Right cardiac atrium (tissue), 5 donors: ENCODE measurements at regions not wholly inside any gene's neighbourhood (a gene's known extent, or its start where the extent isn't known, plus 50 kb on each side); places are given as distances from the start of the nearest gene placed in this dataset.

Source experiments
- ATAC-seq, 2 donors: fragments of 200-7000 bp; cut with Tn5 transposase; one replicate each; pipeline versions ENCODE4 v1.8.0 to v1.9.1; 2020; ENCODE audit warnings: moderate library complexity in 2 of 2, mild to moderate bottlenecking in 1 of 2
- DNase-seq, 3 donors: peaks; one replicate each; pipeline ENCODE4 v3.0.0-alpha.2; 2020
- H3K27ac ChIP-seq: one replicate; pipeline ENCODE4 v1.5.1; 2013; ENCODE audit warnings: mild to moderate bottlenecking, low read length, control low read depth, moderate library complexity
- H3K27me3 ChIP-seq: one replicate; pipeline ENCODE4 v1.6.1; 2013; ENCODE audit not compliant: control insufficient read depth, insufficient read depth
- H3K4me1 ChIP-seq: one replicate; pipeline ENCODE4 v1.6.1; 2013; ENCODE audit warnings: low read length; ENCODE audit not compliant: control insufficient read depth, insufficient read depth
- H3K4me3 ChIP-seq: one replicate; pipeline ENCODE4 v1.5.1; 2013; ENCODE audit warnings: low read length, control low read depth
- H3K9me3 ChIP-seq: one replicate; pipeline ENCODE4 v1.6.1; 2013; ENCODE audit warnings: low read length; ENCODE audit not compliant: control insufficient read depth
- WGBS: extraction: QIAGEN DNeasy Blood & Tissue Kit; methylation state at CpG from one replicate; pipeline ENCODE4 v1.1.7; 2013; 5-methylcytosine and 5-hydroxymethylcytosine counted together
- intact Hi-C, 4 donors: fragments of 100-400 bp; cut with DNase I; formaldehyde crosslinking; loops; one replicate each; pipeline versions ENCODE4 v1.11.0 to v1.14.0; 2022 to 2023
- donor health status: healthy with polysubstance abuse.
- donor health status: DM: no; HTN: yes; CAD: no.
- donor health status: DM: no; HTN: no; CAD: no.
- donor health status: DM: no; HTN: yes; CAD: no; lungs with severe emphysema.
- donor health status: DM: yes; HTN: yes; CAD: no.

- WGBS = 59% methylated on average over 4 of the region's 4 CpGs
- ATAC-seq = no peak
Observed at GRCh38 chr5:155068616-155069100, 55.1 kb downstream of the KIF4B start.

DNA sequence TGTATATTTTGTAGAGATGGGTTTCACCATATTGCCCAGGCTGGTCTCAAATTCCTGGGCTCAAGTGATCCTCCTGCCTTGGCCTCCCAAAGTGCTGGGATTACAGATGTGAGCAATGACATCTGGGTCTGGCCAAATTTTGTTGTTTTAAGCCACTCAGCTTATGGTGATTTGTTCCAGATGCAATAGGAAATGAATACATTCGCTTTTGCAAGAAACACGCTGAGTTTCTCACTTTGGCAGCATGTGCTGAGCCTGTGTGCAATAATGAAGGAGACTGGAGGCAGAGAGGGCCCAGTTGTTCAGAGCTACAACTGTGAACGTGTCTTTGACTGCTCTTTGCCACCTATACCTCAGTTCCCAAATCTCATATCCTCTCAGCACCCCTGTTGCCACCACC, 56.4 kb downstream of the KIF4B start:
- WGBS = 72% methylated on average over 3 of the region's 3 CpGs
- DNase-seq = no peak
- intact Hi-C loops = no loop called here
- Histone ChIP-seq H3K27me3 (no peaks in the 10 kb centered on the region), H3K27ac (no peak overlapping the region), H3K4me3 (no peak overlapping the region), H3K4me1 (no peaks in the 10 kb centered on the region), H3K9me3 (no peaks in the 10 kb centered on the region)
- no peak for ATAC-seq

More at GRCh38 chr5:155068616-155069100, 55.1 kb downstream of the KIF4B start:
- no peak overlapping the region for H3K27ac ChIP-seq
- no peaks in the 10 kb centered on the region for H3K27me3 ChIP-seq
- no peak overlapping the region for H3K4me3 ChIP-seq
- DNase-seq = no peak
- no peaks in the 10 kb centered on the region for H3K9me3 ChIP-seq
- H3K4me1 ChIP-seq = no peaks in the 10 kb centered on the region
- intact Hi-C loops = no loop called here

DNA sequence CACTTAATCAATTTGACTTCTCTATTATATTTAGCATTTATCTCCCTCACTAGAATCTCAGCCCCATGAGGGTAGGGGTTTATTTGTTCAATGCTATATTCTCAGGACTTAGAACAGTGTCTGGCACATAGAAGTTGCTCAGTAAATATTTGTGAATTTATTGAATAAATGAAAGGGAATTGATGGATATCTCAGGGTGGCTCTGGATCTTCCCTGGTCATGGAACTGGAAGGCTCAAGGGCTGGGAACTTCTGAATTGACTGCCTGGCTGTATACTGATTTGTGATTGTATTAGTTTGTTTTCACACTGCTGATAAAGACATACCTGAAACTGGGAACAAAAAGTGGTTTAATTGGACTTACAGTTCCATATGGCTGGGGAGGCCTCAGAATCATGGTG, 57.2 kb downstream of the KIF4B start:
- no peak for ATAC-seq
- Histone ChIP-seq H3K4me1 (no peaks in the 10 kb centered on the region), H3K27ac (no peak overlapping the region), H3K9me3 (no peaks in the 10 kb centered on the region), H3K4me3 (no peak overlapping the region), H3K27me3 (no peaks in the 10 kb centered on the region)
- intact Hi-C loops = no loop called here
- no peak for DNase-seq

- no peak for ATAC-seq
- intact Hi-C loops = no loop called here
- Histone ChIP-seq H3K27ac (no peak overlapping the region), H3K4me1 (no peaks in the 10 kb centered on the region), H3K4me3 (no peak overlapping the region), H3K27me3 (no peaks in the 10 kb centered on the region), H3K9me3 (no peaks in the 10 kb centered on the region)
- DNase-seq = no peak
- 88% methylated on average over 5 of the region's 5 CpGs for WGBS
Observed at GRCh38 chr5:155076379-155076778, 62.8 kb downstream of the KIF4B start.

DNA sequence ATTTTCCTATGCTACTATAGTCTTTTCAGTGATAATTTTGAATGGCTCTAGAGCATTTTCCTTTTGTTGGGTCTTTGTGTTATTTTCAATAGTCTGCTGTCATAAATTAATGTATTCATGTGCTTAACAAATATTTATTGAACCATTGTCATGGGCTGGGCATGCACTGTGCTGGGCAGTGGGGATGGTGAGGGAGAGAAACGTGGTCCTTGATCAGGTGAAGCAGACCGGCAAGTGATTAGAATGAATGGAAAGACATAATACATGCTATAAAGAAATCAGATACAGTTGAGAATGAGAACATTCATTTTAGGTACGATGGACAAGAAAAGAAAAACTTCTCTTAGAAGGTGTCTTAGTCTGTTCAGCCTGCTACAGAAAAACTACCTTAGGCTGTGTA, 66.1 kb downstream of the KIF4B start:
- no peaks in the 10 kb centered on the region for H3K27me3 ChIP-seq
- DNase-seq = no peak
- H3K4me1 ChIP-seq = no peaks in the 10 kb centered on the region
- no peak for ATAC-seq
- H3K27ac ChIP-seq = no peak overlapping the region
- WGBS = 88% methylated on average over 3 of the region's 3 CpGs
- H3K9me3 ChIP-seq = no peaks in the 10 kb centered on the region
- intact Hi-C loops = no loop called here
- H3K4me3 ChIP-seq = no peak overlapping the region

GRCh38 chr5:155080721-155081120, 67.2 kb downstream of the KIF4B start:
- no peaks in the 10 kb centered on the region for H3K4me1 ChIP-seq
- no peaks in the 10 kb centered on the region for H3K27me3 ChIP-seq
- DNase-seq (no peak), ATAC-seq (no peak)
- H3K9me3 ChIP-seq = no peaks in the 10 kb centered on the region
- 51% methylated on average over 3 of the region's 3 CpGs for WGBS
- H3K4me3 ChIP-seq = no peak overlapping the region
- no peak overlapping the region for H3K27ac ChIP-seq
- intact Hi-C loops = no loop called here

GRCh38 chr5:155081618-155082017, 68.1 kb downstream of the KIF4B start:
- Histone ChIP-seq H3K27ac (no peak overlapping the region), H3K9me3 (no peaks in the 10 kb centered on the region), H3K27me3 (no peaks in the 10 kb centered on the region), H3K4me1 (no peaks in the 10 kb centered on the region), H3K4me3 (no peak overlapping the region)
- intact Hi-C loops = no loop called here
- DNase-seq (no peak), ATAC-seq (no peak)
- 91% methylated on average over 3 of the region's 3 CpGs for WGBS

DNA sequence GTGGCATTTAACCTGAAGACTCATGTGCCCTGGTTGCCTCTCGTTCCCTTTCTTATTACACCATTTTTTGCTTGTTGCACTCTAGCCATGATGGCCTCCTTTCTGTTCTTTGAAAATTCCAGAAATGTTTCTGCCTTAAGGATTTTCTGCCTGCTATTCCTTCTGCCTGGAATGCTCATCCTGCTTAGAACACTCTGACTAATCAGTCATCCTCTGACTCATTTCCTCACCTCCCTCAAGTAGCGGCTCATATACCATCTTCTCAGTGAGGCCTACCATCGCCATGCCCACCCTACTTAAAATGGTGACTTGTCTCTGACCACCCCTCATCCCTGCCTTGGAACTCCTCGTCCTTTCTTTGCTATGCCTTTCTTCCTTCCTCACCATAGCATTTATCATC, 68.8 kb downstream of the KIF4B start:
- Histone ChIP-seq H3K4me1 (no peaks in the 10 kb centered on the region), H3K27me3 (no peaks in the 10 kb centered on the region), H3K9me3 (no peaks in the 10 kb centered on the region), H3K27ac (no peak overlapping the region), H3K4me3 (no peak overlapping the region)
- no peak for DNase-seq
- ATAC-seq = no peak
- WGBS = 61% methylated on average over 4 of the region's 4 CpGs
- intact Hi-C loops = no loop called here

GRCh38 chr5:155085282-155085989, 71.9 kb downstream of the KIF4B start:
- WGBS = 77% methylated on average over 4 of the region's 4 CpGs
- intact Hi-C loops = no loop called here
- H3K27me3 ChIP-seq = no peaks in the 10 kb centered on the region
- no peaks in the 10 kb centered on the region for H3K4me1 ChIP-seq
- DNase-seq = no peak
- H3K9me3 ChIP-seq = no peaks in the 10 kb centered on the region
- H3K4me3 ChIP-seq = no peak overlapping the region
- no peak overlapping the region for H3K27ac ChIP-seq
- ATAC-seq = no peak

- 83% methylated on average over 4 of the region's 4 CpGs for WGBS
- no peak overlapping the region for H3K4me3 ChIP-seq
- intact Hi-C loops = no loop called here
- H3K4me1 ChIP-seq = no peaks in the 10 kb centered on the region
- no peaks in the 10 kb centered on the region for H3K27me3 ChIP-seq
- no peak for ATAC-seq
- H3K9me3 ChIP-seq = no peaks in the 10 kb centered on the region
- no peak overlapping the region for H3K27ac ChIP-seq
- no peak for DNase-seq
Observed at GRCh38 chr5:155087036-155087435, 73.5 kb downstream of the KIF4B start.

DNA sequence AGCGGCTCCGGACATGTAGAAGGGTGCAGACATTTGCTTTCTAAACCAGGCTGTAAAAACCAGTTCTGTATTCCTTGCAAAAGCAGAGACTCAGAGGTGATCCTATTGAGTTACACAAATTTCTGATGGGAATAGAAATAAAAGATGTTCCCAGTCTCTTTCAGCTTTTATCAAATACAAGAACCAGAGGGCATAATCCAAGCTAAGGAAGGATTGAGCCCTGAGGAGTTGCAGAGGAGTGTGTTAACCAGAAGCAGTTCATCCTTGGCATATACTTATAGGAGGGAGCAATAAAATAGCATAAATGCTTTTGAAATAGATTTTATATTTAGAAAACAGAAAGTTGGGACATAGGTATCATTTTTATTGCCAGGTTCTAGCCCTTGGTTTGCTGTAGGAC, 75.3 kb downstream of the KIF4B start:
- 96% methylated on average over 2 of the region's 2 CpGs for WGBS
- intact Hi-C loops = no loop called here
- Histone ChIP-seq H3K9me3 (no peaks in the 10 kb centered on the region), H3K4me3 (no peak overlapping the region), H3K27me3 (no peaks in the 10 kb centered on the region), H3K4me1 (no peaks in the 10 kb centered on the region), H3K27ac (no peak overlapping the region)
- no peak for DNase-seq
- no peak for ATAC-seq

DNA sequence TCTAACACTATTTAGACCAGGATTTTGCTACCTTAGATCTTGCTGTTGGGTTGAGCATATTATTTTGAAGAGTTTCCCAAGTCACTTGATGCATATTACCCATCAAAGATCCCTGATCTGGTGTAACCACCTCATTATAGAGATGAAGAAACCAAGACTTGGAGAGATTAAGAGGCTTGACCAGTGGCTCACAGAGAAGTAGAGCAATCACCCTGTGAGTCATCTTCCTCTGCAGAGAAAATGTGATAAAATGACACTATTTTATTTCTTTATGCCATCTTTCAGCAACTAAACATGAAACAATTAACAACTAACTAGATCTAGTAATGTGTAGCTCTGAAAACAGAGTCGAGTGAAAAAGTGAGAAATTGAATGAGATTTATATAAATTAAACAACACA, 76.1 kb downstream of the KIF4B start:
- no peaks in the 10 kb centered on the region for H3K9me3 ChIP-seq
- no peaks in the 10 kb centered on the region for H3K4me1 ChIP-seq
- 99% methylated on average over 1 of the region's 1 CpG for WGBS
- DNase-seq (no peak), ATAC-seq (no peak)
- no peak overlapping the region for H3K4me3 ChIP-seq
- no peaks in the 10 kb centered on the region for H3K27me3 ChIP-seq
- intact Hi-C loops = no loop called here
- H3K27ac ChIP-seq = no peak overlapping the region
